ENCODE measurements at regions not wholly inside any gene's neighbourhood (a gene's known extent, or its start where the extent isn't known, plus 50 kb on each side); places are given as distances from the start of the nearest gene placed in this dataset.

DNA sequence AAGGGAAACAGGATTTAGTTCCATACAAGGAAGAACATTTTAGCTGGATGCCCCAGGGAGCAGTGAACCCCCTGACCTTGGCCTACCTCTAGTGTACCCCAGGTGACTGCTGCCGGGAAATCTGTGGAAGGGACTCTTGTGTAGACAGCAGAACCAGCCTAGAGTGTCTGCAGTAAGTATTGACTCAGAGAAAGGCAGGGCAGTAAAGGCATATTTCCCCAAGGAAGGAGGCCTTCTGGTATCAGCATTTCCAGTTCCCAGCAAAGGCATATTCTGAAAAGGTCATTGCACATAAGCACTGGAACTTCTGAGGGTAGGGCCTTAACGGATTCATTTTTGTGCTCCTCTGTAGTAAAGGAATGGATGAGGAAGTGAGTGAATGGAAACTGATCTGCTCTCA is 246.2 kb downstream of the FAM43A start:
- TF ChIP-seq, protein P1, sequence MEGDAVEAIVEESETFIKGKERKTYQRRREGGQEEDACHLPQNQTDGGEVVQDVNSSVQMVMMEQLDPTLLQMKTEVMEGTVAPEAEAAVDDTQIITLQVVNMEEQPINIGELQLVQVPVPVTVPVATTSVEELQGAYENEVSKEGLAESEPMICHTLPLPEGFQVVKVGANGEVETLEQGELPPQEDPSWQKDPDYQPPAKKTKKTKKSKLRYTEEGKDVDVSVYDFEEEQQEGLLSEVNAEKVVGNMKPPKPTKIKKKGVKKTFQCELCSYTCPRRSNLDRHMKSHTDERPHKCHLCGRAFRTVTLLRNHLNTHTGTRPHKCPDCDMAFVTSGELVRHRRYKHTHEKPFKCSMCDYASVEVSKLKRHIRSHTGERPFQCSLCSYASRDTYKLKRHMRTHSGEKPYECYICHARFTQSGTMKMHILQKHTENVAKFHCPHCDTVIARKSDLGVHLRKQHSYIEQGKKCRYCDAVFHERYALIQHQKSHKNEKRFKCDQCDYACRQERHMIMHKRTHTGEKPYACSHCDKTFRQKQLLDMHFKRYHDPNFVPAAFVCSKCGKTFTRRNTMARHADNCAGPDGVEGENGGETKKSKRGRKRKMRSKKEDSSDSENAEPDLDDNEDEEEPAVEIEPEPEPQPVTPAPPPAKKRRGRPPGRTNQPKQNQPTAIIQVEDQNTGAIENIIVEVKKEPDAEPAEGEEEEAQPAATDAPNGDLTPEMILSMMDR (IDR thresholded peaks at IDR 0.05) = no peak

DNA sequence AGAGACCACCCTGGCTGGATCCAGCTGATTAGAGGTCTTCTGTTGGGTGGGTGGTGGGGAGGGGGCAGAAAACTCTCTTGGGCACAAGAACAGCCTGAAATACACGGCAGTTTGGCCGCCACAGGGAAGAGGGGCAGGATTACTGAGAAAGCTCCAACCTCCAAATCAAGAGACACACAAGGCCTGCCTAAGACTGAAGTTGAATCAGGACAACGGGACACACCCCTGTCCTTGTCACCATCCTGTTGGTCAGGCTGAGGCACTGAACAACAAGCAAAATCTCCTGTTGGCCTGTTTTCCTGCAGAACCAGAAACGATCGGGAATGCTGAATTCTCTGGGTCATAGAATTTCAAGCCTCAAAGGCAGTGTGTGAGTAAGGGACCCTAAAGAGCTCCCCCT is 247.8 kb downstream of the FAM43A start:
- TF ChIP-seq, protein P1 (IDR thresholded peaks at IDR 0.05) = no peak

DNA sequence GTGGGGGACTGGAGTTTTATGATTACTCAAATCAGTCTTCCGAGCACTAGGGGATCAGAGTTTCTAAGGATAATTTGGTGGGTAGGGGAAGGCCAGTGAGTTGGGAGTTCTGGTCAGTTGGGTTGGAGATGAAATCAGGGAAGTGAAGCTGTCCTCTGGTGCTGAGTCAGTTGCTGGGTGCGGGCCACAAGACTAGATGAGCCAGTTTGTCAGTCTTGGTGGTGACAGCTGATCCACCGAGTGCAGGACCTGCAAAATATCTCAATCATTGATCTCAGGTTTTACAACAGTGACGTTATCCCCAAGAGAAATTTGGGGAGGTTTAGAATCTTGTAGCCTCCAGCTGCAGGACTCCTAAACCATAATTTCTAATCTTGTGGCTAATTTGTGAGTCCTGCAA is 249.4 kb downstream of the FAM43A start:
- TF ChIP-seq, protein P1 (IDR thresholded peaks at IDR 0.05) = no peak

DNA sequence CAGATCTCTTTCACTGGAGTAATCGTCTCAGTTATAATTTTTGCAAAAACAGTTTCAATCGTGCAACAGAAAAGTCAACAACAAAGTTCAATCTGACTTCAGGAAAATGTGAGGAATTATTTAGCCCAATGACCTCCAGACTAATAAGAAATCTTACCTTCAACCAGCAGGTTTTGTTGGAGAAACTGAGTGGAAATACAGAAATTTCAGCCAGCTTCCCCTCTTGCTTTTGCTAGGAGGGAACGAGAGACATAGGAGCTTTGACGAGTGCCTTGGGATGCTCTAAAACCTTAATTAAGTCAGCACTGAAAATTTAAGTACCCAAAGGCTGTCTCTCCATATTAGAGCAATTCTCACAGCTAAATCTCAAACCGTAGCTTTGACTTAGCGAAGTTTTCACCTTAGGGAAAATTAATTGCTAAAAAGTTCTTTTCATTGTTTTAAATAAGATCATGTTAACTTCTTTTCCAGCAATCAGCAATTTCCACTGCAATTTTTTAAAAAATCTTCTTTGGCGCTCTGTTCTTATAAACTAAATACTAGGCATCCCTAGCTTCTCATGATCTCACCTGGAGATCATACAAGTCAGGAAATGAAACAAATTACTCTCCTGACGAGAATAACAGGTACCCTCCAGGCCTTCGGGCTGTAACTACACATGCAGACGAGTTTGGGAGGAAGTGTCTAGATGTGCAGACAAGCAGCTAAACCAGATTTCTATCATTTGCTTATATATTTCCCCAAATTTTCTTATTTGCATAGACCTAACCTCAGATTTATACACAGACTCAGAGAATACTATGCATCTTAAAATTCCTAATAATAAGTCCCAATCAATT is 250.2 kb downstream of the FAM43A start:
- TF ChIP-seq, protein P1 (IDR thresholded peaks at IDR 0.05) = no peak

DNA sequence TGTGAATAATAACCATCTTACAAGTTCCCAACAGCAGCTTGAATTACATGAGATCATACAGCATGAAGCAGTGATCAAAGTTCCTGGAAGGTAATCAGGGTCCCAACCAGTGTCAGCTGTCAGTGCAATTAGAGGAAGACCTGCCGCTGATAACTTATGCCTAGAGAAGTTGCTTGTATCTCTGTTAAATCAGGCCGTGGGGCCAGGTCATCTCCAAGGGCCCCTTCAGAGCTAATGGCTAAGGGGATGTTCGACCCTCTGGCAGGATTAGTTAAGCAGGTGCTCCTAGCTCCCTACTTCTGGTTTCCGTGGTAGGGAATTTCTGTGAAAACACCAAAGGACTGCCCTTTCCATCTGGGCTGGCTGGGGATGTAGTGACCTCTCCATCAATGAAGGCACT is 251.0 kb downstream of the FAM43A start:
- TF ChIP-seq, protein P1 (IDR thresholded peaks at IDR 0.05) = no peak

DNA sequence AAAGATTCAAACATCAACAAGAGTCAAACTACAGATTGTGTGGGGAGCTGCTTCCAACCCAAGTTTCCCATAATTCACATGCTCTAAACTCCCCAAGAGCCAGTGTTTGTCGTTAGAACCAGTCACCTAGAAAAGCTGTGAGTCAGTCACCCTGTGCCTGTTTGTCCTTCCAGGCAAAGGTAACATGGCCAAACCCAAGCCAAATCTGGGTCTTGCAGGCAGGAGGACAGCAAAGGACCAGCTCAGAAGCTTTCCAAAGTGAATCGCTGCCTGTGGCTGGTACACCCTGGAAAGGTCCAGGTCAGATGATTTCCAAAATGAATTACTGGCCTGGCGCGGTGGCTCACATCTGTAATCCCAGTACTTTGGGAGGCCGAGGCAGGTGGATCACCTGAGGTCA is 251.5 kb downstream of the FAM43A start:
- TF ChIP-seq, protein P1 (IDR thresholded peaks at IDR 0.05) = no peak

DNA sequence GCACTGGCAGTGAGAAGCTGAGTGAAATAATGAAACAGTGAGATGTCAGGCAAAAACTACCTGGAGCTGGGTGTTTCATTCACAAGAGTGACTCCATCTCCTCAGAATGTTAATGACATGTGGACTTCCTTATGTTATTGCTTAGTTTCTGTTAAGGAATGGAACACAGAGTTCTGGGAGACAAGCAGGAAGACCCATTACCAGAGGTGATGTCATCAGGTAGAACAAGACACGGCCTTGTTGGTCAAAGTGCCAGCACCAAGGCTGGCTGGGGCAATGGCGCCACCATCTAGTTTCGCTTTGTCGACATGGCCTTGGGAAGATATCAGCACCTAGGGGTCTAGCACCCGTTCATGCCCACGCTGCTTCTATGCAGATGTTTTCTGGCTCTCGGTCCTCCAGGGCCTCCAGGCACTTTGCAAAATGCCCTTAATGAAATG is 252.2 kb downstream of the FAM43A start:
- TF ChIP-seq, protein P1 (IDR thresholded peaks at IDR 0.05) = no peak
